ENCODE measurements at regions not wholly inside any gene's neighbourhood (a gene's known extent, or its start where the extent isn't known, plus 50 kb on each side); places are given as distances from the start of the nearest gene placed in this dataset.

DNA sequence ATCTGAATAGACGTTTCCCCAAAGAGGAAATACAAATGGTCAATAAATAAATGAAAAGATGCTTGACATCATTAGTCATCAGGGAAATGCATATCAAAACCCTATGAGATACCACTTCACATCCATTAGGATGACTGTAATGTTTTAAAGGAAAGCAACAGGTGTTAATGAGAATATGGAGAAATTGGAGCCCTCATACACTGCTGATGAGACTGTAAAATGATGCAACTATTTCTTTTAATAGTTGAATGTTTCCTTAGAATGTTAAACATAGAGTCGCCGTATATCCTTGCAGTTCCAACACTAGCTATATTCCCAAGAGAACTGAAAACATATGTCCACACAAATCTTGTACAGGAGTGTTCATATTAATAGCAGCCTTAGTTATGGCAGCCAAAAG, 133.2 kb downstream of the SLC38A4 start (continued):
- TF ChIP-seq EP300 (IDR thresholded peaks at IDR 0.05; ENCODE audit: borderline replicate concordance in 1 of 2, low read depth in 2 of 2, low read length in 2 of 2) = no peak
- TF ChIP-seq SIN3A (conservative IDR thresholded peaks at IDR 0.05 in 1 of 2, IDR thresholded peaks at IDR 0.05 in 1 of 2; ENCODE audit: low read depth in 1 of 2, low read length in 2 of 2) = no peak
